DOHH2 (cell line): ENCODE measurements at regions not wholly inside any gene's neighbourhood (a gene's known extent, or its start where the extent isn't known, plus 50 kb on each side); places are given as distances from the start of the nearest gene placed in this dataset.

ENCODE experiments used
- H3F3A ChIP-seq: fragments of 200-600 bp; sonication (generic), shearing (Covaris generic); 2 replicates; pipeline ENCODE4 v1.6.0; 2016; ENCODE audit warnings: antibody characterized with exemption, mild to moderate bottlenecking; ENCODE audit not compliant: control insufficient read depth, insufficient read depth
- H3K27ac ChIP-seq: fragments of 200-600 bp; sonication (generic); 2 replicates; pipeline ENCODE4 v1.5.1; 2014; ENCODE audit warnings: low read depth, mild to moderate bottlenecking, low read length, moderate library complexity
- H3K27me3 ChIP-seq: fragments of 200-600 bp; sonication (generic); 2 replicates; pipeline ENCODE4 v1.6.1; 2014; ENCODE audit warnings: mild to moderate bottlenecking, low read length, mixed read lengths; ENCODE audit not compliant: control insufficient read depth
- H3K36me3 ChIP-seq: fragments of 200-600 bp; sonication (generic); 2 replicates; pipeline ENCODE4 v1.6.1; 2014; ENCODE audit warnings: mild to moderate bottlenecking, low read length, moderate library complexity, mixed read lengths; ENCODE audit not compliant: control insufficient read depth
- H3K4me1 ChIP-seq: fragments of 200-600 bp; sonication (generic); 2 replicates; pipeline ENCODE4 v1.6.1; 2014; ENCODE audit warnings: mild to moderate bottlenecking, low read length, mixed read lengths; ENCODE audit not compliant: control insufficient read depth
- H3K4me2 ChIP-seq: fragments of 200-600 bp; sonication (generic); 2 replicates; pipeline ENCODE4 v1.6.0; 2014; ENCODE audit warnings: mild to moderate bottlenecking, low read length, moderate library complexity
- H3K4me3 ChIP-seq: fragments of 200-600 bp; sonication (generic); 2 replicates; pipeline ENCODE4 v1.5.1; 2014; ENCODE audit warnings: mild to moderate bottlenecking, low read length, mixed read lengths
- H3K79me2 ChIP-seq: fragments of 200-600 bp; sonication (generic); 2 replicates; pipeline ENCODE4 v1.6.1; 2014; ENCODE audit warnings: mild to moderate bottlenecking, low read length, mixed read lengths; ENCODE audit not compliant: control insufficient read depth
- H3K9me2 ChIP-seq: fragments of 200-600 bp; sonication (generic); replicated peaks from 2 replicates; pipeline ENCODE4 v1.6.1; 2014; ENCODE audit warnings: mild to moderate bottlenecking, low read length, mixed read lengths; ENCODE audit not compliant: control insufficient read depth
- H3K9me3 ChIP-seq: fragments of 200-600 bp; sonication (generic); 2 replicates; pipeline ENCODE4 v1.6.1; 2014; ENCODE audit warnings: antibody characterized with exemption, low read length, mixed read lengths; ENCODE audit not compliant: control insufficient read depth, insufficient read depth
- H4K20me1 ChIP-seq: fragments of 200-600 bp; sonication (generic); 2 replicates; pipeline ENCODE4 v1.6.0; 2014; ENCODE audit warnings: low read depth, mild to moderate bottlenecking, antibody characterized with exemption, low read length, moderate library complexity; ENCODE audit not compliant: control insufficient read depth, insufficient read depth
- EZH2phosphoT487 ChIP-seq: fragments of 200-600 bp; sonication (generic); IDR thresholded peaks from 2 replicates; pipeline ENCODE4 v1.6.1; 2017; ENCODE audit warnings: borderline replicate concordance, mild to moderate bottlenecking, antibody characterized with exemption, low read length, moderate library complexity, mixed read lengths
- TF ChIP-seq, protein P1 (sequence below): fragments of 200-600 bp; sonication (generic); IDR thresholded peaks from one replicate; pipeline ENCODE4 v1.5.1; 2014; ENCODE audit warnings: antibody characterized with exemption, mild to moderate bottlenecking, low read depth, low read length; ENCODE audit not compliant: poor library complexity, severe bottlenecking

GRCh38 chr20:17023806-17024205 is 203.0 kb upstream of the PCSK2 start:
- no peak overlapping the region for H3K4me2 ChIP-seq
- no peaks in the 10 kb centered on the region for H3K27me3 ChIP-seq
- H3F3A ChIP-seq: no peaks in the 10 kb centered on the region
- no peaks in the 10 kb centered on the region for H3K36me3 ChIP-seq
- no peaks in the 10 kb centered on the region for H4K20me1 ChIP-seq
- H3K79me2 ChIP-seq: no peaks in the 10 kb centered on the region
- H3K9me3 ChIP-seq: no peaks in the 10 kb centered on the region
- no peak overlapping the region for H3K27ac ChIP-seq
- no peaks in the 10 kb centered on the region for H3K4me1 ChIP-seq
- H3K9me2 ChIP-seq: no peaks in the 10 kb centered on the region
- TF ChIP-seq, protein P1, sequence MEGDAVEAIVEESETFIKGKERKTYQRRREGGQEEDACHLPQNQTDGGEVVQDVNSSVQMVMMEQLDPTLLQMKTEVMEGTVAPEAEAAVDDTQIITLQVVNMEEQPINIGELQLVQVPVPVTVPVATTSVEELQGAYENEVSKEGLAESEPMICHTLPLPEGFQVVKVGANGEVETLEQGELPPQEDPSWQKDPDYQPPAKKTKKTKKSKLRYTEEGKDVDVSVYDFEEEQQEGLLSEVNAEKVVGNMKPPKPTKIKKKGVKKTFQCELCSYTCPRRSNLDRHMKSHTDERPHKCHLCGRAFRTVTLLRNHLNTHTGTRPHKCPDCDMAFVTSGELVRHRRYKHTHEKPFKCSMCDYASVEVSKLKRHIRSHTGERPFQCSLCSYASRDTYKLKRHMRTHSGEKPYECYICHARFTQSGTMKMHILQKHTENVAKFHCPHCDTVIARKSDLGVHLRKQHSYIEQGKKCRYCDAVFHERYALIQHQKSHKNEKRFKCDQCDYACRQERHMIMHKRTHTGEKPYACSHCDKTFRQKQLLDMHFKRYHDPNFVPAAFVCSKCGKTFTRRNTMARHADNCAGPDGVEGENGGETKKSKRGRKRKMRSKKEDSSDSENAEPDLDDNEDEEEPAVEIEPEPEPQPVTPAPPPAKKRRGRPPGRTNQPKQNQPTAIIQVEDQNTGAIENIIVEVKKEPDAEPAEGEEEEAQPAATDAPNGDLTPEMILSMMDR: no peak
- no peak for TF ChIP-seq EZH2phosphoT487
- H3K4me3 ChIP-seq: no peak overlapping the region

- TF ChIP-seq, protein P1: no peak
- TF ChIP-seq EZH2phosphoT487: no peak
- Histone ChIP-seq H3K4me3 (no peak overlapping the region), H3F3A (no peaks in the 10 kb centered on the region), H3K27me3 (no peaks in the 10 kb centered on the region), H4K20me1 (no peaks in the 10 kb centered on the region), H3K4me2 (no peak overlapping the region), H3K27ac (no peak overlapping the region), H3K9me3 (no peaks in the 10 kb centered on the region), H3K9me2 (no peaks in the 10 kb centered on the region), H3K79me2 (no peaks in the 10 kb centered on the region), H3K4me1 (no peaks in the 10 kb centered on the region), H3K36me3 (no peaks in the 10 kb centered on the region)
Observed at GRCh38 chr20:17024513-17025119, 202.2 kb upstream of the PCSK2 start.

DNA sequence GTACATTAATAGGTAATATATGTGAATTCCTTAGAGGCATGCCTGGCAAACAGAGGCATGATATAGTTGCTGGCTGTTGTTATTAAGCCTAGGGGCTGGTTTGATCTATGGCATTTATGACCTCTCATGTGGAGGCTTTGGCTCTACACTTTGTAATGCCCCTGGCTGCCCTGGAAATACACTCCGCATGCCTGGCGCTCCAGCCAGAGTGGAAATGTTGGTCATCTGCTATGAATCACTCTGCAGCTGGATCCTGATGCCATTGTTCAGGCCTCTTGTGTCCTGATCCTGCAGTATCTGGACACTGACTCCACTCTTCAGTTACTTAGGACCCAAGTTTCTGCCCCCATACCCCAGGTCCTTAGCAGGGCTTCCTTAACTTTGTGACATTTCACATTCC is 200.5 kb upstream of the PCSK2 start:
- TF ChIP-seq EZH2phosphoT487: no peak
- TF ChIP-seq, protein P1: no peak
- no peak overlapping the region for H3K4me2 ChIP-seq
- no peaks in the 10 kb centered on the region for H3F3A ChIP-seq
- H3K27me3 ChIP-seq: no peaks in the 10 kb centered on the region
- no peak overlapping the region for H3K27ac ChIP-seq
- H3K79me2 ChIP-seq: no peaks in the 10 kb centered on the region
- H3K9me2 ChIP-seq: no peaks in the 10 kb centered on the region
- H3K4me1 ChIP-seq: no peaks in the 10 kb centered on the region
- no peaks in the 10 kb centered on the region for H3K9me3 ChIP-seq
- no peaks in the 10 kb centered on the region for H4K20me1 ChIP-seq
- no peak overlapping the region for H3K4me3 ChIP-seq
- no peaks in the 10 kb centered on the region for H3K36me3 ChIP-seq
